ENCODE measurements at regions not wholly inside any gene's neighbourhood (a gene's known extent, or its start where the extent isn't known, plus 50 kb on each side); places are given as distances from the start of the nearest gene placed in this dataset.

DNA sequence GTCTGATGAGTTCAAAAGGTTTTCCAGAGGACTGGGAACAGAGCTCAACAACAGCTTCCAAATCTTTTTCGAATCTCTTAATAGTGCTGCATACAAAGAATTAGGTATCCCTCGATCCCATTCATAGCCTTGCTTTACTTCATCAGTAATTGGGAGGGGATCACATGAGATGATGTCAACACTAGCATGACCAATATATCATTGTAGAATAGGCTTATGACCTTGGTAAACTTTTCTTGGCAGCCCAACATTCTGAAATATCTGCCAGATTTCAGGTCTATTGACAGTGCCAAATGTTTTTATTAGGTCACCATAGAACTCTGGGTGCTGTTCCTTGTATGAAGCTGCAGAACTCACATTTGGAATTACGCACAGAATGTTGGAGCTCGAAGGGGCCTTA is 228.9 kb downstream of the FGF10 start:
- TF ChIP-seq, protein P1, sequence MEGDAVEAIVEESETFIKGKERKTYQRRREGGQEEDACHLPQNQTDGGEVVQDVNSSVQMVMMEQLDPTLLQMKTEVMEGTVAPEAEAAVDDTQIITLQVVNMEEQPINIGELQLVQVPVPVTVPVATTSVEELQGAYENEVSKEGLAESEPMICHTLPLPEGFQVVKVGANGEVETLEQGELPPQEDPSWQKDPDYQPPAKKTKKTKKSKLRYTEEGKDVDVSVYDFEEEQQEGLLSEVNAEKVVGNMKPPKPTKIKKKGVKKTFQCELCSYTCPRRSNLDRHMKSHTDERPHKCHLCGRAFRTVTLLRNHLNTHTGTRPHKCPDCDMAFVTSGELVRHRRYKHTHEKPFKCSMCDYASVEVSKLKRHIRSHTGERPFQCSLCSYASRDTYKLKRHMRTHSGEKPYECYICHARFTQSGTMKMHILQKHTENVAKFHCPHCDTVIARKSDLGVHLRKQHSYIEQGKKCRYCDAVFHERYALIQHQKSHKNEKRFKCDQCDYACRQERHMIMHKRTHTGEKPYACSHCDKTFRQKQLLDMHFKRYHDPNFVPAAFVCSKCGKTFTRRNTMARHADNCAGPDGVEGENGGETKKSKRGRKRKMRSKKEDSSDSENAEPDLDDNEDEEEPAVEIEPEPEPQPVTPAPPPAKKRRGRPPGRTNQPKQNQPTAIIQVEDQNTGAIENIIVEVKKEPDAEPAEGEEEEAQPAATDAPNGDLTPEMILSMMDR (IDR thresholded peaks at IDR 0.05) = no peak
- TF ChIP-seq POLR2A (IDR thresholded peaks at IDR 0.05) = no peak
- TF ChIP-seq POLR2AphosphoS5 (IDR thresholded peaks at IDR 0.05) = no peak
